SK-N-SH (cell line): ENCODE measurements at regions not wholly inside any gene's neighbourhood (a gene's known extent, or its start where the extent isn't known, plus 50 kb on each side); places are given as distances from the start of the nearest gene placed in this dataset.

Experiments
- CTCF ChIA-PET: fragments of 300-600, 350-600 bp; formaldehyde crosslinking; extraction: SDS; loops from one replicate; lab custom pipeline; 2021; lab: Yijun Ruan, JAX
- POLR2A ChIA-PET: fragments of 350-600 bp; sonication (Branson Sonifier 250); formaldehyde crosslinking; extraction: SDS; loops from one replicate; lab custom pipeline; 2020; ENCODE audit warnings: antibody characterized with exemption, inconsistent platforms; lab: Yijun Ruan, JAX
- DNase-seq: peaks from one replicate; pipeline ENCODE4 v3.0.0; 2012
- H2AFZ ChIP-seq: fragments of 200-600 bp; sonication (generic); 2 replicates; pipeline ENCODE4 v1.8.1; 2016; ENCODE audit warnings: antibody characterized with exemption, mild to moderate bottlenecking, low read depth
- H3F3A ChIP-seq: fragments of 200-600 bp; sonication (generic); replicated peaks from 2 replicates; pipeline ENCODE3; 2016; ENCODE audit warnings: antibody characterized with exemption, mild to moderate bottlenecking; ENCODE audit not compliant: insufficient read depth
- H3K27ac ChIP-seq, 2 experiments: fragments of 200-500 bp in 1 of 2; fragments of 200-600 bp in 1 of 2; sonication (Bioruptor generic) in 1 of 2; sonication (generic), shearing (Covaris generic) in 1 of 2; 2 replicates each; pipeline versions ENCODE4 v1.5.1 to v1.6.1; 2014 to 2016; ENCODE audit warnings: low read depth in 2 of 2, inconsistent platforms in 1 of 2, low read length in 1 of 2, mild to moderate bottlenecking in 1 of 2, mixed read lengths in 1 of 2
- H3K27me3 ChIP-seq: fragments of 200-600 bp; sonication (generic), shearing (Covaris generic); 2 replicates; pipeline ENCODE4 v1.6.1; 2016; ENCODE audit warnings: mixed run types; ENCODE audit not compliant: insufficient read depth
- H3K36me3 ChIP-seq, 2 experiments: fragments of 200-500 bp in 1 of 2; fragments of 200-600 bp in 1 of 2; sonication (Bioruptor generic) in 1 of 2; sonication (generic) in 1 of 2; replicated peaks in 1 of 2; 2 replicates each; pipeline versions ENCODE3 to v1.5.1; 2014 to 2016; ENCODE audit warnings: low read length in 1 of 2, mild to moderate bottlenecking in 1 of 2; ENCODE audit not compliant: insufficient read depth in 2 of 2, control insufficient read depth in 1 of 2
- H3K4me1 ChIP-seq, 2 experiments: fragments of 200-500 bp in 1 of 2; fragments of 200-600 bp in 1 of 2; sonication (Bioruptor generic) in 1 of 2; sonication (generic), shearing (Covaris generic) in 1 of 2; 2 replicates each; pipeline versions ENCODE4 v1.5.1 to v1.6.1; 2014 to 2016; ENCODE audit warnings: low read depth in 1 of 2, low read length in 1 of 2, mixed run types in 1 of 2; ENCODE audit not compliant: insufficient read depth in 2 of 2, control insufficient read depth in 1 of 2
- H3K4me2 ChIP-seq: fragments of 200-600 bp; sonication (generic), shearing (Covaris generic); 2 replicates; pipeline ENCODE4 v1.6.1; 2017; ENCODE audit warnings: mixed run types
- H3K4me3 ChIP-seq, 2 experiments: fragments of 200-500 bp in 1 of 2; fragments of 200-600 bp in 1 of 2; sonication (Bioruptor generic) in 1 of 2; sonication (generic), shearing (Covaris generic) in 1 of 2; 2 replicates each; pipeline versions ENCODE4 v1.5.1 to v1.8.1; 2014 to 2016; ENCODE audit warnings: low read depth in 2 of 2, inconsistent platforms in 1 of 2, low read length in 1 of 2, mild to moderate bottlenecking in 1 of 2, mixed read lengths in 1 of 2, moderate library complexity in 1 of 2
- H3K79me2 ChIP-seq: fragments of 200-600 bp; sonication (generic); 2 replicates; pipeline ENCODE4 v1.8.1; 2017; ENCODE audit warnings: mild to moderate bottlenecking; ENCODE audit not compliant: insufficient read depth
- H3K9ac ChIP-seq: fragments of 200-600 bp; sonication (generic); 2 replicates; pipeline ENCODE4 v1.6.1; 2017; ENCODE audit warnings: mixed run types
- H3K9me2 ChIP-seq: fragments of 200-600 bp; sonication (generic); 2 replicates; pipeline ENCODE4 v1.6.1; 2017; ENCODE audit warnings: mixed run types
- H3K9me3 ChIP-seq: fragments of 200-600 bp; sonication (generic); 2 replicates; pipeline ENCODE4 v1.6.1; 2017; ENCODE audit warnings: mixed run types, mild to moderate bottlenecking, moderate library complexity
- H4K20me1 ChIP-seq: fragments of 200-600 bp; sonication (generic); 2 replicates; pipeline ENCODE4 v1.6.1; 2017; ENCODE audit warnings: mild to moderate bottlenecking, mixed run types; ENCODE audit not compliant: insufficient read depth
- CHD2 ChIP-seq: fragments of 150-350 bp; IDR thresholded peaks from 2 replicates; pipeline ENCODE4 v1.6.1; 2018; ENCODE audit warnings: low read length; ENCODE audit not compliant: partially characterized antibody
- EP300 ChIP-seq, 2 experiments: IDR thresholded peaks; 2 replicates each; pipeline versions ENCODE4 v1.4.0 to v1.6.1; 2012; ENCODE audit warnings: borderline replicate concordance in 1 of 2, low read depth in 1 of 2, low read length in 1 of 2
- EZH2phosphoT487 ChIP-seq: fragments of 200-600 bp; sonication (generic); IDR thresholded peaks from 2 replicates; pipeline ENCODE4 v1.6.1; 2017; ENCODE audit warnings: low read depth, mixed run types, mild to moderate bottlenecking, antibody characterized with exemption, moderate library complexity, borderline replicate concordance
- FOXJ3 ChIP-seq: sonication (generic); formaldehyde crosslinking; IDR thresholded peaks from 2 replicates; pipeline ENCODE4 v1.5.1; 2020; ENCODE audit warnings: mild to moderate bottlenecking, missing genetic modification reagents
- FOXM1 ChIP-seq: IDR thresholded peaks from 2 replicates; pipeline ENCODE4 v1.4.0; 2012; ENCODE audit warnings: low read depth, mild to moderate bottlenecking
- GABPA ChIP-seq: IDR thresholded peaks from 2 replicates; pipeline ENCODE4 v1.4.0; 2012; ENCODE audit warnings: low read depth, mild to moderate bottlenecking
- GATA2 ChIP-seq: sonication (generic); formaldehyde crosslinking; IDR thresholded peaks from 2 replicates; pipeline ENCODE4 v1.5.0; 2020; ENCODE audit warnings: mild to moderate bottlenecking, missing genetic modification reagents
- JUND ChIP-seq: IDR thresholded peaks from 2 replicates; pipeline ENCODE4 v1.4.0; 2012
- MAX ChIP-seq: IDR thresholded peaks from 2 replicates; pipeline ENCODE4 v1.4.0; 2012; ENCODE audit warnings: low read depth
- NFIC ChIP-seq: IDR thresholded peaks from 2 replicates; pipeline ENCODE4 v1.4.0; 2012; ENCODE audit warnings: borderline replicate concordance
- NRF1 ChIP-seq: IDR thresholded peaks from 2 replicates; pipeline ENCODE4 v1.6.1; 2012; ENCODE audit warnings: low read depth, mild to moderate bottlenecking, low read length
- RCOR1 ChIP-seq: fragments of 150-350 bp; IDR thresholded peaks from 2 replicates; pipeline ENCODE4 v1.6.1; 2017; ENCODE audit warnings: antibody characterized with exemption, low read length
- REST ChIP-seq: IDR thresholded peaks from 2 replicates; pipeline ENCODE4 v1.6.1; 2012; ENCODE audit warnings: mild to moderate bottlenecking, low read depth, low read length, moderate library complexity
- RFX5 ChIP-seq: IDR thresholded peaks from 2 replicates; pipeline ENCODE4 v1.6.1; 2012; ENCODE audit warnings: mild to moderate bottlenecking, improper control_type of control experiment, low read length
- RXRA ChIP-seq: IDR thresholded peaks from 2 replicates; pipeline ENCODE4 v1.4.0; 2012; ENCODE audit warnings: low read depth, mild to moderate bottlenecking, borderline replicate concordance
- SIN3A ChIP-seq: IDR thresholded peaks from 2 replicates; pipeline ENCODE4 v1.6.1; 2012; ENCODE audit warnings: low read depth, mild to moderate bottlenecking, low read length, moderate library complexity, borderline replicate concordance
- TAF1 ChIP-seq: IDR thresholded peaks from 2 replicates; pipeline ENCODE4 v1.6.1; 2012; ENCODE audit warnings: low read depth, mild to moderate bottlenecking, low read length, moderate library complexity, borderline replicate concordance
- TCF12 ChIP-seq: IDR thresholded peaks from 2 replicates; pipeline ENCODE4 v1.4.0; 2012
- YY1 ChIP-seq: IDR thresholded peaks from 2 replicates; pipeline ENCODE4 v1.4.0; 2012; ENCODE audit warnings: low read depth, mild to moderate bottlenecking
- WGBS: methylation state at CpG from one replicate; pipeline ENCODE4 v1.1.6; 2017; ENCODE audit warnings: low lambda C conversion rate; 5-methylcytosine and 5-hydroxymethylcytosine counted together

- no peak overlapping the region for H3K9ac ChIP-seq
- no peak overlapping the region for H3K4me2 ChIP-seq
- no peaks in the 10 kb centered on the region; a peak in 1 of 4 replicates for H3K4me1 ChIP-seq
- 43% methylated on average over 7 of the region's 7 CpGs for WGBS
- ChIA-PET CTCF (interaction anchor here (0.6 to 5.1 kb wide), 2 partner anchors 284 to 428 kb away, joined by 3 to 67 read pairs; no protein-coding TSS in a partner anchor), POLR2A (no interaction called here)
- no peaks in the 10 kb centered on the region for H4K20me1 ChIP-seq
- H2AFZ ChIP-seq: no peak overlapping the region
- no peaks in the 10 kb centered on the region for H3F3A ChIP-seq
- no peaks in the 10 kb centered on the region for H3K9me2 ChIP-seq
- no peaks in the 10 kb centered on the region for H3K79me2 ChIP-seq
- no peak for TF ChIP-seq FOXJ3 (CRISPR knock-in tag)
- no peak for TF ChIP-seq FOXM1
- no peak for TF ChIP-seq RXRA
- no peak for TF ChIP-seq TCF12
- no peak for TF ChIP-seq TAF1
- no peak for TF ChIP-seq EZH2phosphoT487
- TF ChIP-seq SIN3A: no peak
- no peak for TF ChIP-seq NFIC
- no peak for TF ChIP-seq REST
- no peak for TF ChIP-seq JUND
- TF ChIP-seq NRF1: no peak
- TF ChIP-seq GABPA: no peak
- TF ChIP-seq RFX5: no peak
- no peak for TF ChIP-seq RCOR1
- no peak for TF ChIP-seq CHD2
- TF ChIP-seq GATA2 (CRISPR knock-in tag): no peak
- no peak for TF ChIP-seq EP300 (IDR thresholded peaks at IDR 0.05; ENCODE audit: borderline replicate concordance in 1 of 2, low read depth in 1 of 2, low read length in 1 of 2)
- TF ChIP-seq YY1: no peak
- TF ChIP-seq MAX: no peak
- DNase-seq: no peak
- no peak overlapping the region for H3K27ac ChIP-seq
- H3K9me3 ChIP-seq: no peaks in the 10 kb centered on the region
- H3K4me3 ChIP-seq: no peak overlapping the region
- H3K27me3 ChIP-seq: no peaks in the 10 kb centered on the region
- H3K36me3 ChIP-seq: no peaks in the 10 kb centered on the region
Observed at GRCh38 chr15:25936004-25936403, 72.9 kb upstream of the ATP10A start.
